Endothelial cell (in vitro differentiated cells): ENCODE measurements at regions not wholly inside any gene's neighbourhood (a gene's known extent, or its start where the extent isn't known, plus 50 kb on each side); places are given as distances from the start of the nearest gene placed in this dataset.
"Not testable (repeated sequence)": the region's sequence is repeated elsewhere in the genome, so short reads cannot be mapped to it uniquely, and the experiment has no call there.

Experiments
- DNase-seq: peaks from one replicate; pipeline ENCODE4 v3.0.0; 2021; ENCODE audit warnings: low spot score
- H3K27ac Mint-ChIP-seq: one replicate; pipeline ENCODE4 v1.8.0; 2021; ENCODE audit warnings: mixed read lengths, inconsistent platforms; ENCODE audit not compliant: unreplicated experiment
- H3K27me3 Mint-ChIP-seq: one replicate; pipeline ENCODE4 v1.8.0; 2021; ENCODE audit warnings: mild to moderate bottlenecking, moderate library complexity, mixed read lengths, inconsistent platforms; ENCODE audit not compliant: unreplicated experiment
- H3K36me3 Mint-ChIP-seq: one replicate; pipeline ENCODE4 v1.8.0; 2021; ENCODE audit warnings: mild to moderate bottlenecking, low read depth, mixed read lengths, inconsistent platforms; ENCODE audit not compliant: unreplicated experiment
- H3K4me1 Mint-ChIP-seq: one replicate; pipeline ENCODE4 v1.8.0; 2021; ENCODE audit warnings: mild to moderate bottlenecking, mixed read lengths, inconsistent platforms; ENCODE audit not compliant: unreplicated experiment
- H3K4me3 Mint-ChIP-seq: one replicate; pipeline ENCODE4 v1.8.0; 2021; ENCODE audit warnings: mild to moderate bottlenecking, mixed read lengths, inconsistent platforms; ENCODE audit not compliant: unreplicated experiment
- H3K9me3 Mint-ChIP-seq: one replicate; pipeline ENCODE4 v1.8.0; 2021; ENCODE audit warnings: mixed read lengths, inconsistent platforms; ENCODE audit not compliant: unreplicated experiment
- TF ChIP-seq, protein P1 (sequence below): fragments of 200-600 bp; sonication (generic); IDR thresholded peaks from one replicate; pipeline ENCODE4 v1.5.0; 2021; ENCODE audit warnings: antibody characterized with exemption; ENCODE audit not compliant: unreplicated experiment

DNA sequence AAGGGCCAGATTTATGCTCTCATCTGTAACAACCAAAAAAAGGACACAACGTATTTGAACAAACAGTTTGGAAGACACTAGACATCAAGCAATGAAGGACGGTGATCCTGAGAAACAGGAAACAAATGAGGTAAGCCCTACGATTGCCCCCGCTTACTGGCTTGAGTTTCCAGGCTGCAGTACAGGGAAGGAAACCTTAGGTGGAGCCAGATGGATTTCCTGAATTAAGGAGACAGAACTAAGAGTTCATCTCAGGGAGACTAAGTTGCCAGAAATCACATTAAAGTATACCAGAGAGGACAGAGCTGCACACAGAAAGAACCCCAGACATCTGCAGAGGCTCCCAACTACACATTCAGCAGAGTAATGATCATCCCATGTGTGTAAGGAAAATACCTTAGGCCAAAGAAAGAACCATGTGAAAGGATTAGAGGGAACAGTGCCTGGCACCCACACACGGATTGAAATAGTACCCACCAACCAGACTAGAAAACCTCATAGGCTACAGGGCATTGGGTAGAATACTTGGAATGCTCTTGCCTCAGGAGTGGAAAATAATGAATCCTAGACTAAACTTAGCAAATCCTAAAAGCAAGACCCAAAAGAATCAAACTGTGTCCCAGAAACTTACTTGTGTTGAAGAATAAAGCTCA lies 99.3 kb upstream of the NIPBL start:
- Mint-ChIP-seq H3K4me1 (peaks cover 8% of the 10 kb centered on the region), H3K27me3 (peaks cover 1% of the 10 kb centered on the region), H3K27ac (peak overlapping the region; percentile 11), H3K36me3 (no peaks in the 10 kb centered on the region), H3K4me3 (no peak overlapping the region), H3K9me3 (no peaks in the 10 kb centered on the region)
- TF ChIP-seq, protein P1, sequence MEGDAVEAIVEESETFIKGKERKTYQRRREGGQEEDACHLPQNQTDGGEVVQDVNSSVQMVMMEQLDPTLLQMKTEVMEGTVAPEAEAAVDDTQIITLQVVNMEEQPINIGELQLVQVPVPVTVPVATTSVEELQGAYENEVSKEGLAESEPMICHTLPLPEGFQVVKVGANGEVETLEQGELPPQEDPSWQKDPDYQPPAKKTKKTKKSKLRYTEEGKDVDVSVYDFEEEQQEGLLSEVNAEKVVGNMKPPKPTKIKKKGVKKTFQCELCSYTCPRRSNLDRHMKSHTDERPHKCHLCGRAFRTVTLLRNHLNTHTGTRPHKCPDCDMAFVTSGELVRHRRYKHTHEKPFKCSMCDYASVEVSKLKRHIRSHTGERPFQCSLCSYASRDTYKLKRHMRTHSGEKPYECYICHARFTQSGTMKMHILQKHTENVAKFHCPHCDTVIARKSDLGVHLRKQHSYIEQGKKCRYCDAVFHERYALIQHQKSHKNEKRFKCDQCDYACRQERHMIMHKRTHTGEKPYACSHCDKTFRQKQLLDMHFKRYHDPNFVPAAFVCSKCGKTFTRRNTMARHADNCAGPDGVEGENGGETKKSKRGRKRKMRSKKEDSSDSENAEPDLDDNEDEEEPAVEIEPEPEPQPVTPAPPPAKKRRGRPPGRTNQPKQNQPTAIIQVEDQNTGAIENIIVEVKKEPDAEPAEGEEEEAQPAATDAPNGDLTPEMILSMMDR, result no peak
- peak; percentile 56 for DNase-seq

DNA sequence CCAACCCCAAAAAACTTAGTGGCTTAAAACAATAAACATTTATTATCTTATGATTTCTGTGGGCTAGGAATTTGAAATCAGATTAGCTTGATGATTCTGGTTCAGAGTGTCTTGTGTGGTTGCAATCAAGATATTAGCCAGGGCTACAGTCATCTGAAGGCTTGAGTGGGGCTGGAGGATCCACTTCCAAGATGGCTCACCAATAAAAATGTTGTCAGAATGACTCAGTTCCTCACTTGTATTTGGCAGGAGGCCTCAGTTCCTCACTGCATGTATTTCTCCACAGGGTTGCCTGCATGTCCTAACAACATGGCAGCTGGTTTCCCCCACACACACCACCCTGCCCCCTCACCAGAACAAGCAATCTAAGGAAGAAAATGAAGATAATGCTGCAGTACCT lies 98.2 kb upstream of the NIPBL start:
- H3K9me3 Mint-ChIP-seq, result no peaks in the 10 kb centered on the region
- no peak for DNase-seq
- H3K36me3 Mint-ChIP-seq, result no peaks in the 10 kb centered on the region
- H3K4me1 Mint-ChIP-seq, result peaks cover 8% of the 10 kb centered on the region
- TF ChIP-seq, protein P1, result no peak
- no peak overlapping the region for H3K4me3 Mint-ChIP-seq
- H3K27me3 Mint-ChIP-seq, result peaks cover 1% of the 10 kb centered on the region
- no peak overlapping the region for H3K27ac Mint-ChIP-seq

DNA sequence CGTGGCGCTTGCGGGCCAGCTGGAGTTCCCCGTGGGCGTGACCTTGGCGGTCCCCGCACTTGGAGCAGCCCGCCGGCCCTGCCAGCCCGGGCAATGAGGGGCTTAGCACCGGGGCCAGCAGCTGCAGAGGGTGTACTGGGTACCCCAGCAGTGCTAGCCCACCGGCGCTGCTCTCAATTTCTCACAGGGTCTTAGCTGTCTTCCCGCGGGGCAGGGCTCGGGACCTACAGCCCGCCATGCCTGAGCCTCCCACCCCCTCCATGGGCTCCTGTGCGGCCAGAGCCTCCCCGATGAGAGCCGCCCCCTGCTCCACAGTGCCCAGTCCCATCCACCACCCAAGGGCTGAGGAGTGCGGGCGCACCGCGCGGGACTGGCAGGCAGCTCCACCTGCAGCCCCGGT lies 94.0 kb upstream of the NIPBL start:
- H3K27ac Mint-ChIP-seq, H3K4me1 Mint-ChIP-seq, H3K9me3 Mint-ChIP-seq, DNase-seq, H3K4me3 Mint-ChIP-seq, H3K27me3 Mint-ChIP-seq, H3K36me3 Mint-ChIP-seq: not testable (repeated sequence)

DNA sequence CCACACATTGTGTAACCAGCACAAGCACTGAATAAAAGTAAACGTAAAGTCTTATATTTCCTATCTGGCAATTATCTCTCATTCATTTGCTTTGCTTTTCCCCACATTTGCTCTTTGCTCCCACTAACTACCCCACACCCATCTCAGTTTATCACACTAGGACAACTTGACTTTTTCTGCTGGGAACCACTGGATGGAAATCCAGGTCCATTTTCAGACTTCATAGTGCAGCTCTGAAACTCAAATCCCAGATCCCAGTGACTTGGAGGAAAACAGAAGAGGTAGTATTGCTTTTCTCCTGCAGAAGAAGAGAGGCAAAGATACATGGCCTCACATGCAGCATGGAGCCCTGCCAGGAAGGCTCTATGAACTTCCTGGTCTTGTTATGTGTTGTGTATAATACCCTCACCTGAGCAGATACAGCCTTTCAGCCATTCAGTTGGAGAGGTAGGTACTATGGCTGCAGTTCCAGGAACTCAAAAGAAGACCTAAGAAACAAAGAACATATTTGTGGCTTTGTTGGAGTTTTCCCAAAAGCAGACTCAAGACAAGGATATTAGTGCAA lies 90.0 kb upstream of the NIPBL start:
- Mint-ChIP-seq H3K4me1 (no peaks in the 10 kb centered on the region), H3K27me3 (peaks cover 4% of the 10 kb centered on the region), H3K9me3 (no peaks in the 10 kb centered on the region), H3K36me3 (no peaks in the 10 kb centered on the region), H3K4me3 (no peak overlapping the region), H3K27ac (no peak overlapping the region)
- TF ChIP-seq, protein P1, result no peak
- DNase-seq, result no peak

DNA sequence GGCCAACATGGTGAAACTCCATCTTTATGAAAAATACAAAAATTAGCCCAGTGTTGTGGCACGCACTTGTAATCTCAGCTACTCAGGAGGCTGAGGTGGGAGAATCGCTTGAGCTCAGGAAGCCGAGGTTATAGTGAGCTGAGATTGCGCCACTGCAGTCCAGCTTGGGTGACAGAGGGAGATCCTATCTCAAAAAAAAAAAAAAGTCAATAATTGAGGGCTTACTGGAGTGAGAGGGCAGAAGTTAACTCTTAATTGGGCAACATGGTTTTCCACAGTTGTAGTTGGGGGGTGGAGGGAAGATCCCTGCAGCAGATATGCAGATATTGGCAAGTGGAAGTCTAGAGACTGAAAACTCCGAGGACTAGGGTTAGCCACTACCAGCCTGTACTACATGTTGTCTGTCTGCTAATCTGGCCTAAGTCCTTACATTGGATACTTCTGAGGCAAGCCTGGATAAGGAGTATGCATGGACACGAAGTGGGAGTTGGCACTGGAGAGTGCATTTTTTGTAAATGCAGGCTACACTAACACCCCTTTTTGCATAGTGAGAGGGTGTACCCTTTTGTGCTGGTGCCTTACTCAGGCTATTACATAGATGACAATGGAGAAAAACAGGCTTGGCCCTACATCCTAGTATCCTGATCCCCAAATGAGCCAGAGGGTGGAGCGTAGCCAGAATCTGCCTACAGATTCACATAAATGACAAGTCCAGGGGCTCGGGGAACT lies 89.0 kb upstream of the NIPBL start:
- no peak for DNase-seq
- peaks cover 3% of the 10 kb centered on the region for H3K27me3 Mint-ChIP-seq
- TF ChIP-seq, protein P1, result no peak
- H3K4me1 Mint-ChIP-seq, result no peaks in the 10 kb centered on the region
- H3K4me3 Mint-ChIP-seq, result no peak overlapping the region
- no peaks in the 10 kb centered on the region for H3K36me3 Mint-ChIP-seq
- H3K27ac Mint-ChIP-seq, result no peak overlapping the region
- no peaks in the 10 kb centered on the region for H3K9me3 Mint-ChIP-seq
